ENCODE measurements at regions not wholly inside any gene's neighbourhood (a gene's known extent, or its start where the extent isn't known, plus 50 kb on each side); places are given as distances from the start of the nearest gene placed in this dataset.

DNA sequence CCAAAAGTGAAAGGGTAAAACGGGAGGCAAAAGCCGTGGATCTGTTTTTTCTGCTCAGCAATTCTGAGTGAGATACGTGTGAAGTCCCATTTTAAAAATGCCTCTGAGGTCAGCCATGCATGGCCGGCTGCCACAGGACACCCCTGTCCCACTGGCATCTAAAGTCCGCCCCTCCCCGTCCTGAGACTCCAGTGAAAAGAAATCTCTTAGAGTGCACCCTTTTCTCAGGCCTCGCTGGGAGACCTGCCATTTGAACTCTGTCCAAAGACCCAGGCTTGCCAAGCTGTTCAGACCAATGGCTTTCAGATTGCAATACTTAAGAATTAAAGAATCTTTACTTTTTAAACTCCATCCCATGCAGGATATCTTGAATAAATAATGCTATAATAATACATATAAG is 61.0 kb upstream of the SLC24A5 start:
- TF ChIP-seq, protein P1, sequence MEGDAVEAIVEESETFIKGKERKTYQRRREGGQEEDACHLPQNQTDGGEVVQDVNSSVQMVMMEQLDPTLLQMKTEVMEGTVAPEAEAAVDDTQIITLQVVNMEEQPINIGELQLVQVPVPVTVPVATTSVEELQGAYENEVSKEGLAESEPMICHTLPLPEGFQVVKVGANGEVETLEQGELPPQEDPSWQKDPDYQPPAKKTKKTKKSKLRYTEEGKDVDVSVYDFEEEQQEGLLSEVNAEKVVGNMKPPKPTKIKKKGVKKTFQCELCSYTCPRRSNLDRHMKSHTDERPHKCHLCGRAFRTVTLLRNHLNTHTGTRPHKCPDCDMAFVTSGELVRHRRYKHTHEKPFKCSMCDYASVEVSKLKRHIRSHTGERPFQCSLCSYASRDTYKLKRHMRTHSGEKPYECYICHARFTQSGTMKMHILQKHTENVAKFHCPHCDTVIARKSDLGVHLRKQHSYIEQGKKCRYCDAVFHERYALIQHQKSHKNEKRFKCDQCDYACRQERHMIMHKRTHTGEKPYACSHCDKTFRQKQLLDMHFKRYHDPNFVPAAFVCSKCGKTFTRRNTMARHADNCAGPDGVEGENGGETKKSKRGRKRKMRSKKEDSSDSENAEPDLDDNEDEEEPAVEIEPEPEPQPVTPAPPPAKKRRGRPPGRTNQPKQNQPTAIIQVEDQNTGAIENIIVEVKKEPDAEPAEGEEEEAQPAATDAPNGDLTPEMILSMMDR (IDR thresholded peaks at IDR 0.05), result no peak
- TF ChIP-seq POLR2AphosphoS5 (IDR thresholded peaks at IDR 0.05; ENCODE audit: low read depth, low read length), result no peak
